Lower lobe of right lung (tissue), 2 donors: ENCODE measurements at regions not wholly inside any gene's neighbourhood (a gene's known extent, or its start where the extent isn't known, plus 50 kb on each side); places are given as distances from the start of the nearest gene placed in this dataset.

Experiments used
- ATAC-seq, 2 donors: fragments of 200-7000 bp; cut with Tn5 transposase; one replicate each; pipeline ENCODE4 v1.9.1; 2020 to 2022; ENCODE audit warnings: mild to moderate bottlenecking in 2 of 2, moderate library complexity in 2 of 2
- DNase-seq: peaks from one replicate; pipeline ENCODE4 v3.0.0-alpha.2; 2020
- H3K27ac ChIP-seq: fragments of 200-600 bp; one replicate; pipeline ENCODE4 v1.8.0; 2022
- H3K27me3 ChIP-seq: fragments of 200-600 bp; one replicate; pipeline ENCODE4 v1.8.0; 2022; ENCODE audit warnings: low read depth
- H3K36me3 ChIP-seq: fragments of 200-600 bp; one replicate; pipeline ENCODE4 v1.8.0; 2022; ENCODE audit warnings: mild to moderate bottlenecking
- H3K4me1 ChIP-seq: fragments of 200-600 bp; one replicate; pipeline ENCODE4 v1.8.0; 2022
- H3K4me3 ChIP-seq: fragments of 200-600 bp; one replicate; pipeline ENCODE4 v1.8.0; 2022; ENCODE audit warnings: mild to moderate bottlenecking
- H3K9me3 ChIP-seq: fragments of 200-600 bp; one replicate; pipeline ENCODE4 v1.8.0; 2022
- intact Hi-C: fragments of 100-400 bp; cut with DNase I; formaldehyde crosslinking; loops from one replicate; pipeline ENCODE4 v1.11.0; 2022
- TF ChIP-seq, protein P1 (sequence below): fragments of 200-600 bp; IDR thresholded peaks from one replicate; pipeline ENCODE4 v1.8.0; 2022; ENCODE audit warnings: antibody characterized with exemption, mild to moderate bottlenecking
- donor health status: DM: no; HTN: yes; CAD: no; lungs with severe emphysema.

DNA sequence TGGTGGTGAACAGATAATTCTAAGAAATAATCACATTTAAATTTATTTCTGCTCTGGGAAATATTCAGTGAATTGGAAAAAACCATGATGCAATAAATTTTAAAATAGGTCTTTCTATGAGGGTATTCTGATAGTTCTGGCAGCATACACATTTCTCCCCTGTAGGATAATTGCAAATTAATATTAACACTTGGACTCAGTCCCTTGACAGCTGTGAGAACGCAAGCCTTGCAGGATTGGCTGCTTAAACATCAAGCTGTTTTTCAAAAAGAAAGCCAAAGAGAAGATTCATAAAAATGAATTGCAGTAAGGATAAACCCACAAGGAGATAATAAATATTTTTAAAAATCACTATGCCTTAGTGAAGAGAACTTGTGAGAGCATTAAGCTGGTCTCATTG, 180.0 kb downstream of the MTRR start:
- no peaks in the 10 kb centered on the region for H3K36me3 ChIP-seq
- no peaks in the 10 kb centered on the region for H3K9me3 ChIP-seq
- TF ChIP-seq, protein P1, sequence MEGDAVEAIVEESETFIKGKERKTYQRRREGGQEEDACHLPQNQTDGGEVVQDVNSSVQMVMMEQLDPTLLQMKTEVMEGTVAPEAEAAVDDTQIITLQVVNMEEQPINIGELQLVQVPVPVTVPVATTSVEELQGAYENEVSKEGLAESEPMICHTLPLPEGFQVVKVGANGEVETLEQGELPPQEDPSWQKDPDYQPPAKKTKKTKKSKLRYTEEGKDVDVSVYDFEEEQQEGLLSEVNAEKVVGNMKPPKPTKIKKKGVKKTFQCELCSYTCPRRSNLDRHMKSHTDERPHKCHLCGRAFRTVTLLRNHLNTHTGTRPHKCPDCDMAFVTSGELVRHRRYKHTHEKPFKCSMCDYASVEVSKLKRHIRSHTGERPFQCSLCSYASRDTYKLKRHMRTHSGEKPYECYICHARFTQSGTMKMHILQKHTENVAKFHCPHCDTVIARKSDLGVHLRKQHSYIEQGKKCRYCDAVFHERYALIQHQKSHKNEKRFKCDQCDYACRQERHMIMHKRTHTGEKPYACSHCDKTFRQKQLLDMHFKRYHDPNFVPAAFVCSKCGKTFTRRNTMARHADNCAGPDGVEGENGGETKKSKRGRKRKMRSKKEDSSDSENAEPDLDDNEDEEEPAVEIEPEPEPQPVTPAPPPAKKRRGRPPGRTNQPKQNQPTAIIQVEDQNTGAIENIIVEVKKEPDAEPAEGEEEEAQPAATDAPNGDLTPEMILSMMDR: no peak
- no peak overlapping the region for H3K27ac ChIP-seq
- DNase-seq: no peak
- H3K4me1 ChIP-seq: no peaks in the 10 kb centered on the region
- H3K4me3 ChIP-seq: no peak overlapping the region
- no peaks in the 10 kb centered on the region for H3K27me3 ChIP-seq
- ATAC-seq: no peak
- intact Hi-C loops: no loop called here

DNA sequence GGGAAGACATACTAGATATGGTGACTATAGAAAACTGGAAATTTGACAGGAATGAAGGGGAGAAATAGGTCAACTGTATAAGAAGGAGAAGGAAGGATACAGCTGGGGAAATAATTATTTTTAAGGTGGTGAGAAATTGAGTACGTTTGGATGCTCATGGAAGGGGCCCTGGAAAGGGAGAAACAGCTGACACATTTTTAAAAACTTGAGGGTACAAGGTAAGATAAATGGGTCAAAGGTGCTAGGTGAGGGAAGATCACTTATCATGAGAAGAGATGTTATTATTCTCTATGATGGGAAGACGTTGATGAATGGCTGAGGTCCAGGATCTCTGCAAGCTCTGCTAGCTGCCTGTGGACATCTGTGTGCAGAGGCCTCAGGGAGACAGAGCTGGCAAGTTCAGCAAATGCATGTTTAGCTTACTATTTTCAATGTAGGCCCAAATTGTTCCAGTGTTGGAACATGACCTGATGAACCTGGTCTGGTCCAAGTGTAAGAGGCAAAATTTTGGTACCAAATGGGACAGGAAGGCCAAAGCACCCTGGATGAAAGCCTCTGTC, 181.7 kb downstream of the MTRR start:
- Histone ChIP-seq H3K27me3 (no peaks in the 10 kb centered on the region), H3K9me3 (no peaks in the 10 kb centered on the region), H3K4me1 (no peaks in the 10 kb centered on the region), H3K27ac (no peak overlapping the region), H3K4me3 (no peak overlapping the region), H3K36me3 (no peaks in the 10 kb centered on the region)
- TF ChIP-seq, protein P1: no peak
- DNase-seq: no peak
- no peak for ATAC-seq
- intact Hi-C loops: no loop called here

DNA sequence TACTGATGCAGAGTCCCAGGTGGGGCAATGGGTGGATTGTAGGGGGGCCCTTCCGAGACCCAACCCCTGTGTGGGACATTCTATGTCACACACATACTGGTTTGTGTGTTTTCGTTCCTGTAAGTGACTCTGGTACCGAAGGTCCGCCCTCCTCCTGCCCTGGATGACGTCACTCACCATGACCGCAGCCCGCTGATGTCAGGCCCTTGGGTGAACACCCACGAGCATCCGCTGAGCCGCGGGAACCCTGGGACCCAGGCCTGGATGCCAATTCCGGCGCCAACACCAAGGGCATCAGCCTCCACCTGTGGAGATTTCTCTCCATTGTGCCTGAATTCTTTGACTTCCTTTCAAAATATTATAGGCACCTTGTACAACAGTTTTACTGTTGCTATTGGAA, 184.3 kb downstream of the MTRR start:
- no peak overlapping the region for H3K4me3 ChIP-seq
- no peak for ATAC-seq
- intact Hi-C loops: no loop called here
- no peaks in the 10 kb centered on the region for H3K9me3 ChIP-seq
- no peaks in the 10 kb centered on the region for H3K27me3 ChIP-seq
- TF ChIP-seq, protein P1: no peak
- H3K4me1 ChIP-seq: no peaks in the 10 kb centered on the region
- H3K36me3 ChIP-seq: no peaks in the 10 kb centered on the region
- H3K27ac ChIP-seq: no peak overlapping the region
- DNase-seq: no peak

DNA sequence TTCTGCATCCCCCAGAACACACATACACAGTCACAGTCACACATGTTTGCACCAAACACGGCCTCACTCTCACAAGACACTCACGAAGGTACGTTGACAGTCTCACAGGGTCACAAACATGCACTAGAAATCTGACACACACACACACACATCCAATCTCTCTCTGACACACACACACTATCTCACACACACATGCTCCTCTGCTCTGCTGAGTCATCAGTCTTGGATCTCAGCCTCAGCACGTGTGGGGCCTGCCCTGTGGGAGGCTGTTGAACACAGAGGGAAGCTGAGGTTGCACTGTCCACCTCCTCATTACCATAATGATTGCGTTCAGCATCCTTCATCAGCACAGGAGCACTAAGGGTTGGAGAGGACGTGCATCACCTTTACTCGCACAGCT, 188.8 kb downstream of the MTRR start:
- DNase-seq (no peak), ATAC-seq (peak in 1 of 2 donors; percentile 22)
- Histone ChIP-seq H3K36me3 (no peaks in the 10 kb centered on the region), H3K4me3 (no peak overlapping the region), H3K27me3 (no peaks in the 10 kb centered on the region), H3K27ac (no peak overlapping the region), H3K9me3 (no peaks in the 10 kb centered on the region), H3K4me1 (no peaks in the 10 kb centered on the region)
- intact Hi-C loops: no loop called here
- TF ChIP-seq, protein P1: no peak

DNA sequence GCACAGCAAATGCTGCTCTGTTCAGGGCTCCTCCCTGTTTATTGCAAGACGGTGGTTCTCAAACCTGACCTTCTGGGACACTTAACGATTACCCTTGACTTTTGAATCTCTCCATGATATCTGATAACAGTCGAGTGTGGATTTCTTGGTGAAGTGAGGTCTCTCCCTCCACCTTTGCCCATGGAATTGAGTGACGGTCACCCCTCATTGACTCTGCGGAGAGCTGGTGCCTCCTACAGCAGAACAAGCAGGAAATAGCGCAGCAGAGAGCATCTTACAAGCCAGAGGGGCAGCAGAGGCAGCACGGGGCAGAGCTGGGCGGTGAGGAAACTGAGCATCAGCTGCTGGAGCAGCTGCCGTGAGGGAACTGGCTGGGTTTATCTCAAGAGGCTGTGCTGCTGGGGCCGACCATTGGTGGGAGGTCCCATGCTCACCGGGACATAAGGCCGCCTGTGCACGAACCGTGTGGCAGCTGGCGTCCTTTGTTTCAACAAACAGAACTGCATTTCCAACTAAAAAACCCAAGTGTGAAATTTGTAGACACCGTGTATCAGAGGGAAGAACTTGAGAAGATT, 189.8 kb downstream of the MTRR start:
- ATAC-seq (no peak), DNase-seq (no peak)
- H3K27ac ChIP-seq: no peak overlapping the region
- no peaks in the 10 kb centered on the region for H3K4me1 ChIP-seq
- H3K27me3 ChIP-seq: no peaks in the 10 kb centered on the region
- no peaks in the 10 kb centered on the region for H3K36me3 ChIP-seq
- intact Hi-C loops: no loop called here
- no peaks in the 10 kb centered on the region for H3K9me3 ChIP-seq
- no peak overlapping the region for H3K4me3 ChIP-seq
- TF ChIP-seq, protein P1: no peak
